Calu3 (cell line): ENCODE measurements at regions not wholly inside any gene's neighbourhood (a gene's known extent, or its start where the extent isn't known, plus 50 kb on each side); places are given as distances from the start of the nearest gene placed in this dataset.

ENCODE experiments used
- BruUV-seq: library from RNA; stranded (reverse); fragments of 400-500 nt; replicated peaks from 2 replicates; lab custom pipeline; 2021; lab: Mats Ljungman, UMichigan
- CTCF ChIA-PET: fragments of 300-600 bp; sonication (Branson Sonifier 250); formaldehyde crosslinking; loops from one replicate; lab custom pipeline; 2022; ENCODE audit warnings: antibody characterized with exemption; lab: Charles Lee
- DNase-seq: peaks from one replicate; pipeline ENCODE4 v3.0.0; 2022
- H3K27ac Mint-ChIP-seq: one replicate; pipeline ENCODE4 v1.8.0; 2022; ENCODE audit warnings: mixed read lengths; ENCODE audit not compliant: unreplicated experiment
- H3K27me3 Mint-ChIP-seq: one replicate; pipeline ENCODE4 v1.8.0; 2022; ENCODE audit warnings: mixed read lengths; ENCODE audit not compliant: unreplicated experiment
- H3K36me3 Mint-ChIP-seq: one replicate; pipeline ENCODE4 v1.8.0; 2022; ENCODE audit warnings: mild to moderate bottlenecking, moderate library complexity, mixed read lengths; ENCODE audit not compliant: insufficient read depth, unreplicated experiment
- H3K4me1 Mint-ChIP-seq: one replicate; pipeline ENCODE4 v1.8.0; 2022; ENCODE audit warnings: mild to moderate bottlenecking, low read depth, mixed read lengths; ENCODE audit not compliant: unreplicated experiment
- H3K4me3 Mint-ChIP-seq: one replicate; pipeline ENCODE4 v1.8.0; 2022; ENCODE audit warnings: mild to moderate bottlenecking, low read depth, moderate library complexity, mixed read lengths; ENCODE audit not compliant: unreplicated experiment
- H3K9me3 Mint-ChIP-seq: one replicate; pipeline ENCODE4 v1.8.0; 2022; ENCODE audit warnings: low read depth, mixed read lengths; ENCODE audit not compliant: unreplicated experiment
- CTCF ChIP-seq: fragments of 200-600 bp; IDR thresholded peaks from one replicate; pipeline ENCODE4 v1.8.0; 2022; ENCODE audit warnings: antibody characterized with exemption; ENCODE audit not compliant: unreplicated experiment
- intact Hi-C: fragments of 100-400 bp; cut with micrococcal nuclease; formaldehyde crosslinking; loops from one replicate; pipeline ENCODE4 v1.10.0; 2022; ENCODE audit not compliant: unreplicated experiment

GRCh38 chr14:50053935-50054334, 62.4 kb downstream of the VCPKMT start:
- peaks cover 7% of the 10 kb centered on the region for H3K4me1 Mint-ChIP-seq
- no peak for DNase-seq
- no peaks in the 10 kb centered on the region for H3K9me3 Mint-ChIP-seq
- no peaks in the 10 kb centered on the region for H3K27me3 Mint-ChIP-seq
- H3K36me3 Mint-ChIP-seq: no peaks in the 10 kb centered on the region
- intact Hi-C loops: no loop called here
- no TSS peak for BruUV-seq
- no peak overlapping the region for H3K4me3 Mint-ChIP-seq
- no peak for TF ChIP-seq CTCF
- no peak overlapping the region for H3K27ac Mint-ChIP-seq
- CTCF ChIA-PET: interaction anchor here (0.7 to 1.2 kb wide), 3 partner anchors 41 to 142 kb away, joined by 3 to 6 read pairs (median 5); no protein-coding TSS in a partner anchor

DNA sequence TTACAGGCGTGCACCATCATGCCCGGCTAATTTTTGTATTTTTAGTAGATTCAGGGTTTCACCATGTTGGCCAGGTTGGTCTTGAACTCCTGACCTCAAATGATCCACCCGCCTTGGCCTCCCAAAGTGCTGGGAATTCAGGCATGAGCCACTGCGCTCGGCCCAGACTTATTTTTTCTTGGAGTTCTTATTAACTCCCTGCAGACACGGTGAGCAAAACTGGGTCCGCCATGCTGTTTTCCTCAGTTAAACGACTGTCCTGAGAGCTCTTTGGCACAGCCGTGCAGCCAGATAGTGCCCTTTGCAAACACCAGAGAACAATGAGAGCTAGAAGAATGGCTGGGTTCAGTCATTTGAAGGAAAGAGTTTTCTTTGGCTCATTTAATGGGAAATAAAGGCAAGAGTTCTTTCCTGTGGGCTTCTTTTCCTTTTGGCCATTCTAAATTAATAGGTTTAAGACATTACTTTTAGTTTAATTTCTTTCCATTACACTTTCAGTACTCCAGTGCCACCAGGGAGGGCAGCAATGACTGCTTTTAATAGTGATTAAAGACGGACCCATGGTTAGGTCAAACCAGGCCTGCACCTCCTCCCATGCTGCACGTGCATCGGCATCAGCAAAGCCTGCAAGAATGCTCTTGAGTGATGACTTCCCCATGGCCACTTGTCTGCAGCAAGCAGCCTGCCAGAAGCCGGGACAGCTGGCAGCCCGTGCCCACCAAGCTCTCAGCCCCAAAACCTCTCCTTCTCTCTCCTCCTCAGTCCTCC, 60.7 kb downstream of the VCPKMT start:
- H3K9me3 Mint-ChIP-seq: no peaks in the 10 kb centered on the region

GRCh38 chr14:50056435-50056834, 59.9 kb downstream of the VCPKMT start:
- H3K4me3 Mint-ChIP-seq: no peak overlapping the region
- BruUV-seq: no TSS peak
- TF ChIP-seq CTCF: no peak
- no peaks in the 10 kb centered on the region for H3K9me3 Mint-ChIP-seq
- DNase-seq: no peak
- H3K27me3 Mint-ChIP-seq: no peaks in the 10 kb centered on the region
- CTCF ChIA-PET: no interaction called here
- intact Hi-C loops: no loop called here
- H3K36me3 Mint-ChIP-seq: peaks cover 9% of the 10 kb centered on the region
- no peak overlapping the region for H3K27ac Mint-ChIP-seq
- H3K4me1 Mint-ChIP-seq: peaks cover 16% of the 10 kb centered on the region

More for the DNA sequence above, 60.7 kb downstream of the VCPKMT start:
- Mint-ChIP-seq H3K27me3 (no peaks in the 10 kb centered on the region), H3K4me3 (no peak overlapping the region), H3K36me3 (peaks cover under 1% of the 10 kb centered on the region), H3K4me1 (peaks cover 9% of the 10 kb centered on the region), H3K27ac (no peak overlapping the region)
- no peak for TF ChIP-seq CTCF
- intact Hi-C loops: no loop called here
- no peak for DNase-seq
- CTCF ChIA-PET: no interaction called here
- no TSS peak for BruUV-seq

DNA sequence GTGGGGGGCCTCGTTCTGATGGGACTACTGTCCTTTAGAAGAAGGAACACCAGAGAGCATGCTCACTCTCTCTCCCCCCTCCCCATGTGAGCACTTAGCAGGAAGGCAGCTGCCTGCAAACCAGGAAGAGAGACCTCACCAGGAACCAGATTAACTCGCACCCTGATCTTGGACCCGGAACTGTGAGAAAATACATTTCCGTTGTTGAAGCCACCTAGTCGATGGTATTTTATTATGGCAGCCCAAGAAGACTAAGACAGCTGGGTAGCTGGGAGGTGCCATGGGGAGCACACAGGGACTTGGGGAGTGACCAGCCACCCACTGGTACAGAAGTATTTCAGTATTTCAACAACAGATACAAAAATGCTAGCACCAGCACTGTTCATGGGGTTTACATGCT, 59.0 kb downstream of the VCPKMT start:
- Mint-ChIP-seq H3K9me3 (no peaks in the 10 kb centered on the region), H3K27me3 (no peaks in the 10 kb centered on the region), H3K4me3 (no peak overlapping the region), H3K27ac (no peak overlapping the region), H3K36me3 (peaks cover 11% of the 10 kb centered on the region), H3K4me1 (peaks cover 24% of the 10 kb centered on the region)
- CTCF ChIA-PET: interaction anchor here (1.1 kb wide), 1 partner anchor 117 kb away, joined by 3 read pairs; no protein-coding TSS in a partner anchor
- intact Hi-C loops: no loop called here
- TF ChIP-seq CTCF: no peak
- no peak for DNase-seq
- no TSS peak for BruUV-seq
